OCI-LY1 (cell line): ENCODE measurements at regions not wholly inside any gene's neighbourhood (a gene's known extent, or its start where the extent isn't known, plus 50 kb on each side); places are given as distances from the start of the nearest gene placed in this dataset.

Source experiments
- H2AFZ ChIP-seq: fragments of 200-600 bp; sonication (generic), shearing (Covaris generic); 2 replicates; pipeline ENCODE4 v1.6.0; 2014; ENCODE audit warnings: antibody characterized with exemption, mild to moderate bottlenecking, low read length
- H3F3A ChIP-seq: fragments of 200-600 bp; sonication (generic), shearing (Covaris generic); 2 replicates; pipeline ENCODE4 v1.6.0; 2014; ENCODE audit warnings: mild to moderate bottlenecking, antibody characterized with exemption, low read length, moderate library complexity; ENCODE audit not compliant: insufficient read depth
- H3K27ac ChIP-seq: fragments of 200-600 bp; sonication (generic); 2 replicates; pipeline ENCODE4 v1.5.1; 2014; ENCODE audit warnings: low read length, mixed run types, mild to moderate bottlenecking, low read depth; ENCODE audit not compliant: poor library complexity, severe bottlenecking
- H3K27me3 ChIP-seq: fragments of 200-600 bp; sonication (generic); 2 replicates; pipeline ENCODE4 v1.6.0; 2014; ENCODE audit warnings: antibody characterized with exemption, mild to moderate bottlenecking, low read length, moderate library complexity; ENCODE audit not compliant: insufficient read depth
- H3K36me3 ChIP-seq: fragments of 200-600 bp; sonication (generic); 2 replicates; pipeline ENCODE4 v1.6.1; 2014; ENCODE audit warnings: mild to moderate bottlenecking, antibody characterized with exemption, low read length, moderate library complexity, mixed read lengths; ENCODE audit not compliant: insufficient read depth
- H3K4me1 ChIP-seq: fragments of 200-600 bp; sonication (generic); 2 replicates; pipeline ENCODE4 v1.5.1; 2014; ENCODE audit warnings: mild to moderate bottlenecking, low read length, moderate library complexity; ENCODE audit not compliant: insufficient read depth, severe bottlenecking
- H3K4me2 ChIP-seq: fragments of 200-600 bp; sonication (generic), shearing (Covaris generic); 2 replicates; pipeline ENCODE4 v1.6.1; 2014; ENCODE audit warnings: low read length
- H3K4me3 ChIP-seq: fragments of 200-600 bp; sonication (generic); 2 replicates; pipeline ENCODE4 v1.5.1; 2014; ENCODE audit warnings: low read length, low read depth, mild to moderate bottlenecking, mixed read lengths; ENCODE audit not compliant: poor library complexity, severe bottlenecking
- H3K79me2 ChIP-seq: fragments of 200-600 bp; shearing (Covaris generic); 2 replicates; pipeline ENCODE4 v1.6.1; 2016; ENCODE audit warnings: mixed run types, low read length, mixed read lengths; ENCODE audit not compliant: insufficient read depth
- H3K9ac ChIP-seq: fragments of 200-600 bp; sonication (generic), shearing (Covaris generic); 2 replicates; pipeline ENCODE4 v1.6.1; 2014; ENCODE audit warnings: mild to moderate bottlenecking, low read length, mixed read lengths
- H3K9me2 ChIP-seq: fragments of 200-600 bp; sonication (generic), shearing (Covaris generic); 2 replicates; pipeline ENCODE4 v1.6.1; 2014; ENCODE audit warnings: low read depth, mild to moderate bottlenecking, low read length, mixed read lengths
- H3K9me3 ChIP-seq: fragments of 200-600 bp; shearing (Covaris generic); 2 replicates; pipeline ENCODE4 v1.6.1; 2014; ENCODE audit warnings: low read length, mixed read lengths
- H4K20me1 ChIP-seq: fragments of 200-600 bp; sonication (generic), shearing (Covaris generic); 2 replicates; pipeline ENCODE4 v1.6.0; 2016; ENCODE audit warnings: mild to moderate bottlenecking, low read length; ENCODE audit not compliant: insufficient read depth
- CTCF ChIP-seq: fragments of 200-600 bp; sonication (generic), shearing (Covaris generic); IDR thresholded peaks from 2 replicates; pipeline ENCODE4 v1.5.1; 2017; ENCODE audit warnings: mild to moderate bottlenecking, antibody characterized with exemption, low read length, moderate library complexity, mixed read lengths
- EZH2 ChIP-seq: fragments of 200-600 bp; sonication (generic), shearing (Covaris generic); IDR thresholded peaks from 2 replicates; pipeline ENCODE4 v1.8.0; 2017; ENCODE audit warnings: borderline replicate concordance, mixed run types, mild to moderate bottlenecking, antibody characterized with exemption, low read length, moderate library complexity, mixed read lengths

- Histone ChIP-seq H2AFZ (no peak overlapping the region), H3K27ac (no peak overlapping the region), H4K20me1 (no peaks in the 10 kb centered on the region), H3K4me3 (no peak overlapping the region), H3K36me3 (no peaks in the 10 kb centered on the region), H3F3A (no peaks in the 10 kb centered on the region), H3K9ac (no peak overlapping the region), H3K27me3 (no peaks in the 10 kb centered on the region; the same call in 1 of the 2 replicates), H3K9me3 (no peaks in the 10 kb centered on the region), H3K79me2 (no peaks in the 10 kb centered on the region), H3K9me2 (no peaks in the 10 kb centered on the region), H3K4me1 (no peaks in the 10 kb centered on the region), H3K4me2 (no peak overlapping the region)
- TF ChIP-seq EZH2, result no peak
- TF ChIP-seq CTCF, result no peak
Measured at GRCh38 chr1:30610917-30611316, 112.5 kb downstream of the MATN1 start.

GRCh38 chr1:30609999-30610345, 113.4 kb downstream of the MATN1 start:
- Histone ChIP-seq H3K4me1 (no peaks in the 10 kb centered on the region), H3K4me3 (no peak overlapping the region), H3F3A (no peaks in the 10 kb centered on the region), H3K27ac (no peak overlapping the region), H3K9ac (no peak overlapping the region), H4K20me1 (no peaks in the 10 kb centered on the region), H3K36me3 (no peaks in the 10 kb centered on the region), H3K79me2 (no peaks in the 10 kb centered on the region), H2AFZ (no peak overlapping the region), H3K27me3 (no peaks in the 10 kb centered on the region; the same call in 1 of the 2 replicates), H3K9me2 (no peaks in the 10 kb centered on the region), H3K4me2 (no peak overlapping the region), H3K9me3 (no peaks in the 10 kb centered on the region)
- TF ChIP-seq EZH2 (no peak), CTCF (no peak)

- no peak overlapping the region for H3K27ac ChIP-seq
- no peak for TF ChIP-seq EZH2
- no peak for TF ChIP-seq CTCF
- no peaks in the 10 kb centered on the region for H3K9me3 ChIP-seq
- H3K36me3 ChIP-seq, result no peaks in the 10 kb centered on the region
- H3K4me3 ChIP-seq, result no peak overlapping the region
- no peaks in the 10 kb centered on the region for H3K4me1 ChIP-seq
- H3K4me2 ChIP-seq, result no peak overlapping the region
- no peak overlapping the region for H2AFZ ChIP-seq
- no peaks in the 10 kb centered on the region for H3K79me2 ChIP-seq
- H4K20me1 ChIP-seq, result no peaks in the 10 kb centered on the region
- H3K9me2 ChIP-seq, result no peaks in the 10 kb centered on the region
- no peaks in the 10 kb centered on the region for H3F3A ChIP-seq
- no peaks in the 10 kb centered on the region; the same call in 1 of the 2 replicates for H3K27me3 ChIP-seq
- H3K9ac ChIP-seq, result no peak overlapping the region
Measured at GRCh38 chr1:30609336-30609998, 113.9 kb downstream of the MATN1 start.
